HTR-8/SVneo (cell line): ENCODE measurements at regions not wholly inside any gene's neighbourhood (a gene's known extent, or its start where the extent isn't known, plus 50 kb on each side); places are given as distances from the start of the nearest gene placed in this dataset.
"Not testable (repeated sequence)": the region's sequence is repeated elsewhere in the genome, so short reads cannot be mapped to it uniquely, and the experiment has no call there.

Experiments
- DNase-seq: peaks from one replicate; pipeline ENCODE4 v3.0.0; 2011; ENCODE audit warnings: low spot score, mixed read lengths; ENCODE audit not compliant: insufficient read length
- FAIRE-seq: peaks from 2 replicates; lab custom pipeline; 2011; peaks lifted over from hg19 to GRCh38; lab: Jason Lieb, UNC

- no peak for DNase-seq
Observed at GRCh38 chr11:57913715-57914704, 109.7 kb upstream of the OR9Q1 start.

GRCh38 chr11:57917632-57918031, 106.0 kb upstream of the OR9Q1 start:
- DNase-seq (no peak), FAIRE-seq (no peak)

More at GRCh38 chr11:57913715-57914704, 109.7 kb upstream of the OR9Q1 start:
- no peak for FAIRE-seq

GRCh38 chr11:57920971-57921370, 102.7 kb upstream of the OR9Q1 start:
- FAIRE-seq: no peak
- no peak for DNase-seq

GRCh38 chr11:57932105-57932504, 91.6 kb upstream of the OR9Q1 start:
- no peak for FAIRE-seq
- DNase-seq: no peak

- FAIRE-seq (no peak), DNase-seq (no peak)
Observed at GRCh38 chr11:57935402-57936049, 88.2 kb upstream of the OR9Q1 start.

GRCh38 chr11:57936050-57936418, 87.6 kb upstream of the OR9Q1 start:
- DNase-seq: no peak

GRCh38 chr11:57937431-57937830, 86.2 kb upstream of the OR9Q1 start:
- FAIRE-seq: no peak
- no peak for DNase-seq

More at GRCh38 chr11:57936050-57936418, 87.6 kb upstream of the OR9Q1 start:
- FAIRE-seq: no peak

GRCh38 chr11:57938351-57938750, 85.3 kb upstream of the OR9Q1 start:
- no peak for FAIRE-seq
- no peak for DNase-seq

- no peak for FAIRE-seq
Observed at GRCh38 chr11:57940044-57940756, 83.5 kb upstream of the OR9Q1 start.

GRCh38 chr11:57941875-57942274, 81.8 kb upstream of the OR9Q1 start:
- DNase-seq (no peak), FAIRE-seq (no peak)

More at GRCh38 chr11:57940044-57940756, 83.5 kb upstream of the OR9Q1 start:
- no peak for DNase-seq

- DNase-seq: no peak
- no peak for FAIRE-seq
Observed at GRCh38 chr11:57942808-57943207, 80.9 kb upstream of the OR9Q1 start.

GRCh38 chr11:57943766-57944165, 79.9 kb upstream of the OR9Q1 start:
- not testable (repeated sequence) for DNase-seq, FAIRE-seq

- no peak for DNase-seq
- FAIRE-seq: no peak
Observed at GRCh38 chr11:57946628-57947027, 77.1 kb upstream of the OR9Q1 start.

- DNase-seq (no peak), FAIRE-seq (no peak)
Observed at GRCh38 chr11:57964660-57965059, 59.0 kb upstream of the OR9Q1 start.

- DNase-seq: no peak
- FAIRE-seq: no peak
Observed at GRCh38 chr11:57971272-57972012, 52.2 kb upstream of the OR9Q1 start.

GRCh38 chr11:57972013-57972367, 51.7 kb upstream of the OR9Q1 start:
- FAIRE-seq (no peak), DNase-seq (no peak)
